ENCODE measurements at regions not wholly inside any gene's neighbourhood (a gene's known extent, or its start where the extent isn't known, plus 50 kb on each side); places are given as distances from the start of the nearest gene placed in this dataset.

- H3K27ac ChIP-seq (ENCODE audit: low read depth, low read length) = no peak overlapping the region
- ChIA-PET POLR2A (no interaction called here), CTCF (no interaction called here)
- no peaks in the 10 kb centered on the region; the same call in none of the 2 replicates for H3K9me3 ChIP-seq (ENCODE audit: control insufficient read depth, insufficient read depth, low read length)
- H3K27me3 ChIP-seq (ENCODE audit: control insufficient read depth, insufficient read depth, low read length) = no peaks in the 10 kb centered on the region
- H3K4me3 ChIP-seq (ENCODE audit: low read depth, low read length) = no peak overlapping the region
- DNase-seq (ENCODE audit: low read depth, low spot score) = no peak
- TF ChIP-seq, protein P1, sequence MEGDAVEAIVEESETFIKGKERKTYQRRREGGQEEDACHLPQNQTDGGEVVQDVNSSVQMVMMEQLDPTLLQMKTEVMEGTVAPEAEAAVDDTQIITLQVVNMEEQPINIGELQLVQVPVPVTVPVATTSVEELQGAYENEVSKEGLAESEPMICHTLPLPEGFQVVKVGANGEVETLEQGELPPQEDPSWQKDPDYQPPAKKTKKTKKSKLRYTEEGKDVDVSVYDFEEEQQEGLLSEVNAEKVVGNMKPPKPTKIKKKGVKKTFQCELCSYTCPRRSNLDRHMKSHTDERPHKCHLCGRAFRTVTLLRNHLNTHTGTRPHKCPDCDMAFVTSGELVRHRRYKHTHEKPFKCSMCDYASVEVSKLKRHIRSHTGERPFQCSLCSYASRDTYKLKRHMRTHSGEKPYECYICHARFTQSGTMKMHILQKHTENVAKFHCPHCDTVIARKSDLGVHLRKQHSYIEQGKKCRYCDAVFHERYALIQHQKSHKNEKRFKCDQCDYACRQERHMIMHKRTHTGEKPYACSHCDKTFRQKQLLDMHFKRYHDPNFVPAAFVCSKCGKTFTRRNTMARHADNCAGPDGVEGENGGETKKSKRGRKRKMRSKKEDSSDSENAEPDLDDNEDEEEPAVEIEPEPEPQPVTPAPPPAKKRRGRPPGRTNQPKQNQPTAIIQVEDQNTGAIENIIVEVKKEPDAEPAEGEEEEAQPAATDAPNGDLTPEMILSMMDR (IDR thresholded peaks at IDR 0.05; ENCODE audit: low read depth, low read length) = no peak
Observed at GRCh38 chr5:23169660-23170416, 316.7 kb upstream of the CDH12 start.

GRCh38 chr5:23164971-23165370 is 311.8 kb upstream of the CDH12 start:
- no peak for DNase-seq (ENCODE audit: low read depth, low spot score)
- Histone ChIP-seq H3K4me3 (ENCODE audit: low read depth, low read length) (no peak overlapping the region), H3K27ac (ENCODE audit: low read depth, low read length) (no peak overlapping the region), H3K27me3 (ENCODE audit: control insufficient read depth, insufficient read depth, low read length) (no peaks in the 10 kb centered on the region), H3K9me3 (ENCODE audit: control insufficient read depth, insufficient read depth, low read length) (no peaks in the 10 kb centered on the region; the same call in none of the 2 replicates)
- POLR2A ChIA-PET = no interaction called here
- CTCF ChIA-PET = interaction anchor here (0.6 kb wide), 1 partner anchor 1428 kb away, joined by 3 read pairs; no protein-coding TSS in a partner anchor
- TF ChIP-seq, protein P1 (IDR thresholded peaks at IDR 0.05; ENCODE audit: low read depth, low read length) = no peak

DNA sequence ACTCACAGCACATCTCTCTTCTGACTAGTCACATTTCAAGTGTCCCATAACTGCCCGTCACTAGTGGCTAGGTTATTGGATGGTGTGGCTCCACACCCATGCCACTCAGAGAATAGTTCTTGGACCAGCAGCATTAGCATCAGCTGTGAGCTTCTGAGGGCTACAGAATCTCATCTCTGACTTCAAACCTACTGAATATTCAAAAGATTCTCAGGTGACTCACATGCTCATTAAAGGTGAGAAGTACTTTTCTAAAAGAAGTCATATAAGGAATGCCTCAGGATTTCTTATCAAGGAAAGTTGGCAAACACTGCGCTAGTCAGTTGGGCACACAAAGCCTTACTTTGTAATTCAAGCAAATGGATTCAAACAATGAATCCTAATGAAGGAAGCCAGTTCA is 305.0 kb upstream of the CDH12 start:
- DNase-seq (ENCODE audit: low read depth, low spot score) = no peak
- ChIA-PET POLR2A (no interaction called here), CTCF (no interaction called here)
- H3K27me3 ChIP-seq (ENCODE audit: control insufficient read depth, insufficient read depth, low read length) = no peaks in the 10 kb centered on the region
- H3K27ac ChIP-seq (ENCODE audit: low read depth, low read length) = no peak overlapping the region
- no peak overlapping the region for H3K4me3 ChIP-seq (ENCODE audit: low read depth, low read length)
- H3K9me3 ChIP-seq (ENCODE audit: control insufficient read depth, insufficient read depth, low read length) = no peaks in the 10 kb centered on the region
- TF ChIP-seq, protein P1 (IDR thresholded peaks at IDR 0.05; ENCODE audit: low read depth, low read length) = no peak

DNA sequence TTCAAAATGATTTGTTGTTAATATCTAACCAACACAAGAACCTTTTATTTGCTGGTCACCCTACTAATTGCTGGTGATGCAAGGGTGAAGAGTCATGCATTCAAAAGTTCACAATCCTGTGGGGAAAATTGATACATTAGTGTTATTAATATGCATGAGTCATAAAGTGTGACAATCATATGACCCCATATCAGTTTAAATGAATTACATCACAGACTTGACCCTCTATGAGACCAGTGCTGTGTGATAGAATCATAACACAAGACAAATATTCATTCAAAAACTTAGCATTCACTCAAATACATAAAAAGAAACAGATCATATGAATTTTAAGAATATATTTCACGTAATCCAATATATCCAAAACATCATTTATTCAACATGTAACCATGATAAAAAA is 304.6 kb upstream of the CDH12 start:
- Histone ChIP-seq H3K27ac (ENCODE audit: low read depth, low read length) (no peak overlapping the region), H3K4me3 (ENCODE audit: low read depth, low read length) (no peak overlapping the region), H3K27me3 (ENCODE audit: control insufficient read depth, insufficient read depth, low read length) (no peaks in the 10 kb centered on the region), H3K9me3 (ENCODE audit: control insufficient read depth, insufficient read depth, low read length) (no peaks in the 10 kb centered on the region)
- ChIA-PET POLR2A (no interaction called here), CTCF (no interaction called here)
- DNase-seq (ENCODE audit: low read depth, low spot score) = no peak
- TF ChIP-seq, protein P1 (IDR thresholded peaks at IDR 0.05; ENCODE audit: low read depth, low read length) = no peak

DNA sequence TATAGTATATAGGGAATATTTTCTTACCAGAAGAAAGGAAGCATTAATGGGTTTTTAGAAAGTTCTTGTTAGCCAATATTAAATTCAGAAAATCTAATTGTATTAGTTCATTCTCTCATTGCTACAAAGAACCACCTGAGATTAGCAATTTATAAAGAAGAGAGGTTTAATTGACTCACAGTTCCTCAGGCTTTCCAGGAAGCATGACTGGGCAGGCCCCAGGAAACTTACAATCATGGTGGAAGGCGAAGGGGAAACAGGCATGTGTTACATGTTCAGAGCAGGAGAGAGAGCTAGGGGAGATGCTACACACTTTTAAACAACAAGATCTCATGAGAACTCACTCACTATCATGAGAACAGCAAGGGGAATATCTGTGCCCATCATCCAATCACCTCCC is 304.0 kb upstream of the CDH12 start:
- TF ChIP-seq, protein P1 (IDR thresholded peaks at IDR 0.05; ENCODE audit: low read depth, low read length) = no peak
- ChIA-PET POLR2A (no interaction called here), CTCF (no interaction called here)
- no peak for DNase-seq (ENCODE audit: low read depth, low spot score)
- H3K4me3 ChIP-seq (ENCODE audit: low read depth, low read length) = no peak overlapping the region
- no peaks in the 10 kb centered on the region for H3K9me3 ChIP-seq (ENCODE audit: control insufficient read depth, insufficient read depth, low read length)
- no peaks in the 10 kb centered on the region for H3K27me3 ChIP-seq (ENCODE audit: control insufficient read depth, insufficient read depth, low read length)
- H3K27ac ChIP-seq (ENCODE audit: low read depth, low read length) = no peak overlapping the region
